Gastroesophageal sphincter (tissue), 4 donors: ENCODE measurements at regions not wholly inside any gene's neighbourhood (a gene's known extent, or its start where the extent isn't known, plus 50 kb on each side); places are given as distances from the start of the nearest gene placed in this dataset.

Experiments used
- ATAC-seq: fragments of 150-250 bp; one replicate; pipeline ENCODE4 v1.9.1; 2016; ENCODE audit warnings: mild to moderate bottlenecking, moderate library complexity
- H3K27ac ChIP-seq, 4 donors: fragments of 200-600 bp; sonication (generic) in 3 of 4; 1 replicate in 3 of 4; 2 replicates in 1 of 4; pipeline ENCODE4 v1.5.1; 2016 to 2019
- H3K27me3 ChIP-seq: fragments of 200-600 bp; sonication (generic); one replicate; pipeline ENCODE4 v1.5.1; 2019
- H3K36me3 ChIP-seq, 2 donors: fragments of 200-600 bp; sonication (generic); one replicate each; pipeline ENCODE4 v1.5.1; 2019; ENCODE audit warnings: control low read depth in 1 of 2
- H3K4me1 ChIP-seq, 3 donors: fragments of 200-600 bp; sonication (generic); 1 replicate in 2 of 3; 2 replicates in 1 of 3; pipeline ENCODE4 v1.5.1; 2016 to 2019; ENCODE audit warnings: control low read depth in 2 of 3
- H3K4me3 ChIP-seq, 2 donors: fragments of 200-600 bp; sonication (generic); one replicate each; pipeline ENCODE4 v1.5.1; 2019; ENCODE audit warnings: mild to moderate bottlenecking in 1 of 2, moderate library complexity in 1 of 2
- H3K9me3 ChIP-seq, 3 donors: fragments of 200-600 bp; sonication (generic); one replicate each; pipeline ENCODE4 v1.5.1; 2017 to 2019; ENCODE audit warnings: control low read depth in 2 of 3
- CTCF ChIP-seq, 4 experiments: fragments of 200-600 bp in 2 of 4; fragments of 450-650 bp in 2 of 4; sonication (generic) in 1 of 4; IDR thresholded peaks; one replicate each; pipeline ENCODE4 v1.5.1; 2017 to 2019; ENCODE audit warnings: antibody characterized with exemption in 4 of 4, mild to moderate bottlenecking in 2 of 4, moderate library complexity in 2 of 4
- EP300 ChIP-seq: sonication (generic); formaldehyde crosslinking; IDR thresholded peaks from one replicate; pipeline ENCODE4 v1.6.1; 2017; ENCODE audit warnings: antibody characterized with exemption, mild to moderate bottlenecking
- POLR2A ChIP-seq, 2 donors: fragments of 450-650 bp; IDR thresholded peaks; one replicate each; pipeline ENCODE4 v1.6.1; 2017; ENCODE audit warnings: antibody characterized with exemption in 2 of 2, mild to moderate bottlenecking in 2 of 2, moderate library complexity in 1 of 2
- POLR2AphosphoS5 ChIP-seq: sonication (generic); formaldehyde crosslinking; IDR thresholded peaks from one replicate; pipeline ENCODE4 v1.6.1; 2017; ENCODE audit warnings: antibody characterized with exemption
- WGBS, 2 donors: methylation state at CpG; one replicate each; pipeline ENCODE4 v1.1.5; 2018; ENCODE audit warnings: low coverage in 1 of 2; 5-methylcytosine and 5-hydroxymethylcytosine counted together

GRCh38 chr15:93789441-93789840, 441.9 kb upstream of the MCTP2 start:
- Histone ChIP-seq H3K27me3 (no peaks in the 10 kb centered on the region), H3K4me3 (no peak overlapping the region), H3K36me3 (no peaks in the 10 kb centered on the region), H3K27ac (no peak overlapping the region), H3K4me1 (no peaks in the 10 kb centered on the region), H3K9me3 (no peaks in the 10 kb centered on the region)
- WGBS, 2 donors, result 58 to 73% methylated on average over 2 of the region's 2 CpGs
- no peak for TF ChIP-seq POLR2A (IDR thresholded peaks at IDR 0.05)
- no peak for TF ChIP-seq POLR2AphosphoS5
- no peak for TF ChIP-seq EP300
- no peak for TF ChIP-seq CTCF (IDR thresholded peaks at IDR 0.05)
- ATAC-seq, result no peak

GRCh38 chr15:93780073-93780472, 451.3 kb upstream of the MCTP2 start:
- TF ChIP-seq CTCF (IDR thresholded peaks at IDR 0.05) (no peak), POLR2AphosphoS5 (no peak), EP300 (no peak)
- 100% methylated on average over 1 of the region's 4 CpGs for WGBS, 2 donors
- no peaks in the 10 kb centered on the region for H3K4me1 ChIP-seq
- no peak overlapping the region for H3K4me3 ChIP-seq
- no peaks in the 10 kb centered on the region for H3K36me3 ChIP-seq
- ATAC-seq, result no peak
- H3K27ac ChIP-seq, result no peak overlapping the region
- no peaks in the 10 kb centered on the region for H3K9me3 ChIP-seq
- no peaks in the 10 kb centered on the region for H3K27me3 ChIP-seq

GRCh38 chr15:93779341-93779740, 452.0 kb upstream of the MCTP2 start:
- ATAC-seq, result no peak
- Histone ChIP-seq H3K4me1 (no peaks in the 10 kb centered on the region), H3K36me3 (no peaks in the 10 kb centered on the region), H3K4me3 (no peak overlapping the region), H3K27me3 (no peaks in the 10 kb centered on the region), H3K27ac (no peak overlapping the region), H3K9me3 (no peaks in the 10 kb centered on the region)
- no peak for TF ChIP-seq CTCF (IDR thresholded peaks at IDR 0.05)
- TF ChIP-seq POLR2AphosphoS5, result no peak
- no peak for TF ChIP-seq EP300
- no peak for TF ChIP-seq POLR2A (IDR thresholded peaks at IDR 0.05)
- WGBS, 2 donors, result 70 to 86% methylated on average over 3 of the region's 4 CpGs

- Histone ChIP-seq H3K27ac (no peak overlapping the region), H3K9me3 (no peaks in the 10 kb centered on the region), H3K36me3 (no peaks in the 10 kb centered on the region), H3K4me1 (no peaks in the 10 kb centered on the region), H3K4me3 (no peak overlapping the region), H3K27me3 (no peaks in the 10 kb centered on the region)
- no peak for ATAC-seq
- TF ChIP-seq POLR2AphosphoS5 (no peak), POLR2A (IDR thresholded peaks at IDR 0.05) (no peak), CTCF (IDR thresholded peaks at IDR 0.05) (no peak), EP300 (no peak)
- WGBS, 2 donors, result 80% methylated on average over 4 of the region's 4 CpGs
These were observed 459.9 kb upstream of the MCTP2 start for GRCh38 chr15:93771196-93772030.

GRCh38 chr15:93770788-93771187, 460.6 kb upstream of the MCTP2 start:
- H3K9me3 ChIP-seq, result no peaks in the 10 kb centered on the region
- no peaks in the 10 kb centered on the region for H3K4me1 ChIP-seq
- WGBS, 2 donors, result 20% methylated on average over 1 of the region's 1 CpG; no CpG with 5 or more reads in 1 of the 2 donors
- ATAC-seq, result no peak
- H3K4me3 ChIP-seq, result no peak overlapping the region
- no peaks in the 10 kb centered on the region for H3K27me3 ChIP-seq
- TF ChIP-seq CTCF (IDR thresholded peaks at IDR 0.05) (no peak), POLR2AphosphoS5 (no peak), POLR2A (IDR thresholded peaks at IDR 0.05) (no peak), EP300 (no peak)
- H3K36me3 ChIP-seq, result no peaks in the 10 kb centered on the region
- no peak overlapping the region for H3K27ac ChIP-seq
